ENCODE measurements at regions not wholly inside any gene's neighbourhood (a gene's known extent, or its start where the extent isn't known, plus 50 kb on each side); places are given as distances from the start of the nearest gene placed in this dataset.
"Not testable (repeated sequence)": the region's sequence is repeated elsewhere in the genome, so short reads cannot be mapped to it uniquely, and the experiment has no call there.

GRCh38 chr6:86782328-86782727, 155.0 kb upstream of the HTR1E start:
- no peak overlapping the region for H3K27ac ChIP-seq
- no peak overlapping the region for H3K9ac ChIP-seq (ENCODE audit: low read depth in 2 of 2, low read length in 2 of 2)
- no peak for DNase-seq
- no peaks in the 10 kb centered on the region for H3K4me1 ChIP-seq
- no peaks in the 10 kb centered on the region for H3K27me3 ChIP-seq
- no peaks in the 10 kb centered on the region for H3K9me3 ChIP-seq
- intact Hi-C loops (cut with DNase I), result no loop called here
- no peaks in the 10 kb centered on the region for H3K36me3 ChIP-seq
- no peak overlapping the region for H3K4me3 ChIP-seq
- no peak for TF ChIP-seq CTCF (IDR thresholded peaks at IDR 0.05)

- Histone ChIP-seq H3K9me3 (no peaks in the 10 kb centered on the region), H3K36me3 (no peaks in the 10 kb centered on the region), H3K27ac (no peak overlapping the region), H3K4me1 (no peaks in the 10 kb centered on the region), H3K4me3 (no peak overlapping the region), H3K27me3 (no peaks in the 10 kb centered on the region), H3K9ac (ENCODE audit: low read depth in 2 of 2, low read length in 2 of 2) (no peak overlapping the region)
- no peak for TF ChIP-seq CTCF (IDR thresholded peaks at IDR 0.05)
- no peak for DNase-seq
- intact Hi-C loops (cut with DNase I), result no loop called here
These were observed 156.4 kb upstream of the HTR1E start for GRCh38 chr6:86780923-86781322.

GRCh38 chr6:86775893-86776292, 161.4 kb upstream of the HTR1E start:
- Histone ChIP-seq H3K27me3 (no peaks in the 10 kb centered on the region), H3K9me3 (no peaks in the 10 kb centered on the region), H3K4me3 (no peak overlapping the region), H3K36me3 (no peaks in the 10 kb centered on the region), H3K4me1 (no peaks in the 10 kb centered on the region), H3K27ac (no peak overlapping the region), H3K9ac (ENCODE audit: low read depth in 2 of 2, low read length in 2 of 2) (no peak overlapping the region)
- no peak for DNase-seq
- TF ChIP-seq CTCF (IDR thresholded peaks at IDR 0.05), result no peak
- intact Hi-C loops (cut with DNase I), result no loop called here

- no peak for DNase-seq
- Histone ChIP-seq H3K27me3 (no peaks in the 10 kb centered on the region), H3K4me3 (no peak overlapping the region), H3K36me3 (no peaks in the 10 kb centered on the region), H3K4me1 (no peaks in the 10 kb centered on the region), H3K9ac (ENCODE audit: low read depth in 2 of 2, low read length in 2 of 2) (no peak overlapping the region), H3K27ac (no peak overlapping the region), H3K9me3 (no peaks in the 10 kb centered on the region)
- intact Hi-C loops (cut with DNase I), result no loop called here
- no peak for TF ChIP-seq CTCF (IDR thresholded peaks at IDR 0.05)
These were observed 172.1 kb upstream of the HTR1E start for GRCh38 chr6:86765211-86765610.

- H3K4me1 ChIP-seq; H3K27ac ChIP-seq; H3K9ac ChIP-seq (ENCODE audit: low read depth in 2 of 2, low read length in 2 of 2); intact Hi-C loops (cut with DNase I); H3K36me3 ChIP-seq; DNase-seq; H3K4me3 ChIP-seq; H3K9me3 ChIP-seq; H3K27me3 ChIP-seq: not testable (repeated sequence)
These were observed 177.4 kb upstream of the HTR1E start for GRCh38 chr6:86759953-86760352.

- TF ChIP-seq CTCF (IDR thresholded peaks at IDR 0.05), result no peak
- Histone ChIP-seq H3K4me3 (no peak overlapping the region), H3K4me1 (no peaks in the 10 kb centered on the region), H3K36me3 (no peaks in the 10 kb centered on the region), H3K27me3 (no peaks in the 10 kb centered on the region), H3K27ac (no peak overlapping the region), H3K9me3 (no peaks in the 10 kb centered on the region), H3K9ac (ENCODE audit: low read depth in 2 of 2, low read length in 2 of 2) (no peak overlapping the region)
- intact Hi-C loops (cut with DNase I), result no loop called here
- DNase-seq, result no peak
These were observed 180.6 kb upstream of the HTR1E start for GRCh38 chr6:86756640-86757229.

All from colonic mucosa (tissue), 4 donors.